ENCODE measurements at regions not wholly inside any gene's neighbourhood (a gene's known extent, or its start where the extent isn't known, plus 50 kb on each side); places are given as distances from the start of the nearest gene placed in this dataset.
"Not testable (repeated sequence)": the region's sequence is repeated elsewhere in the genome, so short reads cannot be mapped to it uniquely, and the experiment has no call there.

- Histone ChIP-seq H3K36me3 (ENCODE audit: control insufficient read depth in 3 of 3, insufficient read depth in 3 of 3, low read length in 3 of 3) (no peaks in the 10 kb centered on the region), H3K27ac (ENCODE audit: low read depth, low read length) (no peak overlapping the region), H3K4me1 (ENCODE audit: control insufficient read depth in 3 of 3, insufficient read depth in 3 of 3, low read length in 3 of 3) (no peaks in the 10 kb centered on the region), H3K9ac (ENCODE audit: low read depth in 1 of 3, low read length in 3 of 3) (no peak overlapping the region), H3K27me3 (ENCODE audit: control insufficient read depth in 3 of 3, insufficient read depth in 3 of 3, low read length in 3 of 3) (no peaks in the 10 kb centered on the region), H3K4me3 (ENCODE audit: low read length in 3 of 3) (no peak overlapping the region), H3K9me3 (ENCODE audit: control insufficient read depth in 3 of 3, low read length in 3 of 3) (no peaks in the 10 kb centered on the region)
Measured at GRCh38 chr5:104914536-104915070, 1352.0 kb upstream of the NUDT12 start.

- H3K27ac ChIP-seq (ENCODE audit: low read depth, low read length): no peak overlapping the region
- no peak overlapping the region for H3K9ac ChIP-seq (ENCODE audit: low read depth in 1 of 3, low read length in 3 of 3)
- no peaks in the 10 kb centered on the region for H3K4me1 ChIP-seq (ENCODE audit: control insufficient read depth in 3 of 3, insufficient read depth in 3 of 3, low read length in 3 of 3)
- H3K9me3 ChIP-seq (ENCODE audit: control insufficient read depth in 3 of 3, low read length in 3 of 3): no peaks in the 10 kb centered on the region
- H3K4me3 ChIP-seq (ENCODE audit: low read length in 3 of 3): no peak overlapping the region
- no peaks in the 10 kb centered on the region for H3K36me3 ChIP-seq (ENCODE audit: control insufficient read depth in 3 of 3, insufficient read depth in 3 of 3, low read length in 3 of 3)
- H3K27me3 ChIP-seq (ENCODE audit: control insufficient read depth in 3 of 3, insufficient read depth in 3 of 3, low read length in 3 of 3): no peaks in the 10 kb centered on the region
Measured at GRCh38 chr5:104913841-104914281, 1351.3 kb upstream of the NUDT12 start.

GRCh38 chr5:104909803-104910202, 1347.2 kb upstream of the NUDT12 start:
- Histone ChIP-seq H3K36me3 (ENCODE audit: control insufficient read depth in 3 of 3, insufficient read depth in 3 of 3, low read length in 3 of 3) (no peaks in the 10 kb centered on the region), H3K9ac (ENCODE audit: low read depth in 1 of 3, low read length in 3 of 3) (no peak overlapping the region), H3K4me3 (ENCODE audit: low read length in 3 of 3) (no peak overlapping the region), H3K27me3 (ENCODE audit: control insufficient read depth in 3 of 3, insufficient read depth in 3 of 3, low read length in 3 of 3) (no peaks in the 10 kb centered on the region), H3K9me3 (ENCODE audit: control insufficient read depth in 3 of 3, low read length in 3 of 3) (no peaks in the 10 kb centered on the region), H3K27ac (ENCODE audit: low read depth, low read length) (no peak overlapping the region), H3K4me1 (ENCODE audit: control insufficient read depth in 3 of 3, insufficient read depth in 3 of 3, low read length in 3 of 3) (no peaks in the 10 kb centered on the region)

GRCh38 chr5:104904561-104904960, 1342.0 kb upstream of the NUDT12 start:
- H3K9ac ChIP-seq (ENCODE audit: low read depth in 1 of 3, low read length in 3 of 3): no peak overlapping the region
- H3K36me3 ChIP-seq (ENCODE audit: control insufficient read depth in 3 of 3, insufficient read depth in 3 of 3, low read length in 3 of 3): no peaks in the 10 kb centered on the region
- no peak overlapping the region for H3K4me3 ChIP-seq (ENCODE audit: low read length in 3 of 3)
- H3K27ac ChIP-seq (ENCODE audit: low read depth, low read length): no peak overlapping the region
- H3K4me1 ChIP-seq (ENCODE audit: control insufficient read depth in 3 of 3, insufficient read depth in 3 of 3, low read length in 3 of 3): no peaks in the 10 kb centered on the region
- H3K27me3 ChIP-seq (ENCODE audit: control insufficient read depth in 3 of 3, insufficient read depth in 3 of 3, low read length in 3 of 3): no peaks in the 10 kb centered on the region
- no peaks in the 10 kb centered on the region for H3K9me3 ChIP-seq (ENCODE audit: control insufficient read depth in 3 of 3, low read length in 3 of 3)

- no peak overlapping the region for H3K27ac ChIP-seq (ENCODE audit: low read depth, low read length)
- no peaks in the 10 kb centered on the region for H3K27me3 ChIP-seq (ENCODE audit: control insufficient read depth in 3 of 3, insufficient read depth in 3 of 3, low read length in 3 of 3)
- no peaks in the 10 kb centered on the region for H3K4me1 ChIP-seq (ENCODE audit: control insufficient read depth in 3 of 3, insufficient read depth in 3 of 3, low read length in 3 of 3)
- H3K36me3 ChIP-seq (ENCODE audit: control insufficient read depth in 3 of 3, insufficient read depth in 3 of 3, low read length in 3 of 3): no peaks in the 10 kb centered on the region
- H3K9ac ChIP-seq (ENCODE audit: low read depth in 1 of 3, low read length in 3 of 3): no peak overlapping the region
- H3K4me3 ChIP-seq (ENCODE audit: low read length in 3 of 3): no peak overlapping the region
- H3K9me3 ChIP-seq (ENCODE audit: control insufficient read depth in 3 of 3, low read length in 3 of 3): no peaks in the 10 kb centered on the region
Measured at GRCh38 chr5:104903941-104904340, 1341.4 kb upstream of the NUDT12 start.

GRCh38 chr5:104891596-104891995, 1329.0 kb upstream of the NUDT12 start:
- Histone ChIP-seq H3K4me1 (ENCODE audit: control insufficient read depth in 3 of 3, insufficient read depth in 3 of 3, low read length in 3 of 3) (no peaks in the 10 kb centered on the region), H3K9ac (ENCODE audit: low read depth in 1 of 3, low read length in 3 of 3) (no peak overlapping the region), H3K27ac (ENCODE audit: low read depth, low read length) (no peak overlapping the region), H3K27me3 (ENCODE audit: control insufficient read depth in 3 of 3, insufficient read depth in 3 of 3, low read length in 3 of 3) (no peaks in the 10 kb centered on the region), H3K36me3 (ENCODE audit: control insufficient read depth in 3 of 3, insufficient read depth in 3 of 3, low read length in 3 of 3) (no peaks in the 10 kb centered on the region), H3K9me3 (ENCODE audit: control insufficient read depth in 3 of 3, low read length in 3 of 3) (no peaks in the 10 kb centered on the region), H3K4me3 (ENCODE audit: low read length in 3 of 3) (no peak overlapping the region)

GRCh38 chr5:104890767-104891166, 1328.2 kb upstream of the NUDT12 start:
- no peaks in the 10 kb centered on the region for H3K27me3 ChIP-seq (ENCODE audit: control insufficient read depth in 3 of 3, insufficient read depth in 3 of 3, low read length in 3 of 3)
- no peaks in the 10 kb centered on the region for H3K36me3 ChIP-seq (ENCODE audit: control insufficient read depth in 3 of 3, insufficient read depth in 3 of 3, low read length in 3 of 3)
- no peaks in the 10 kb centered on the region for H3K4me1 ChIP-seq (ENCODE audit: control insufficient read depth in 3 of 3, insufficient read depth in 3 of 3, low read length in 3 of 3)
- no peak overlapping the region for H3K9ac ChIP-seq (ENCODE audit: low read depth in 1 of 3, low read length in 3 of 3)
- H3K27ac ChIP-seq (ENCODE audit: low read depth, low read length): no peak overlapping the region
- no peak overlapping the region for H3K4me3 ChIP-seq (ENCODE audit: low read length in 3 of 3)
- peaks cover 0 to 2% (median 0%) of the 10 kb centered on the region in 3 donors for H3K9me3 ChIP-seq (ENCODE audit: control insufficient read depth in 3 of 3, low read length in 3 of 3)

- Histone ChIP-seq H3K27me3 (ENCODE audit: control insufficient read depth in 3 of 3, insufficient read depth in 3 of 3, low read length in 3 of 3) (no peaks in the 10 kb centered on the region), H3K36me3 (ENCODE audit: control insufficient read depth in 3 of 3, insufficient read depth in 3 of 3, low read length in 3 of 3) (no peaks in the 10 kb centered on the region), H3K27ac (ENCODE audit: low read depth, low read length) (no peak overlapping the region), H3K4me1 (ENCODE audit: control insufficient read depth in 3 of 3, insufficient read depth in 3 of 3, low read length in 3 of 3) (no peaks in the 10 kb centered on the region), H3K9me3 (ENCODE audit: control insufficient read depth in 3 of 3, low read length in 3 of 3) (no peaks in the 10 kb centered on the region), H3K4me3 (ENCODE audit: low read length in 3 of 3) (no peak overlapping the region), H3K9ac (ENCODE audit: low read depth in 1 of 3, low read length in 3 of 3) (no peak overlapping the region)
Measured at GRCh38 chr5:104859437-104859836, 1296.8 kb upstream of the NUDT12 start.

GRCh38 chr5:104852099-104852498, 1289.5 kb upstream of the NUDT12 start:
- not testable (repeated sequence) for H3K27ac ChIP-seq (ENCODE audit: low read depth, low read length); H3K4me1 ChIP-seq (ENCODE audit: control insufficient read depth in 3 of 3, insufficient read depth in 3 of 3, low read length in 3 of 3); H3K4me3 ChIP-seq (ENCODE audit: low read length in 3 of 3); H3K9ac ChIP-seq (ENCODE audit: low read depth in 1 of 3, low read length in 3 of 3); H3K36me3 ChIP-seq (ENCODE audit: control insufficient read depth in 3 of 3, insufficient read depth in 3 of 3, low read length in 3 of 3); H3K27me3 ChIP-seq (ENCODE audit: control insufficient read depth in 3 of 3, insufficient read depth in 3 of 3, low read length in 3 of 3); H3K9me3 ChIP-seq (ENCODE audit: control insufficient read depth in 3 of 3, low read length in 3 of 3)

GRCh38 chr5:104845541-104845940, 1283.0 kb upstream of the NUDT12 start:
- Histone ChIP-seq H3K27ac (ENCODE audit: low read depth, low read length) (no peak overlapping the region), H3K4me3 (ENCODE audit: low read length in 3 of 3) (no peak overlapping the region), H3K9ac (ENCODE audit: low read depth in 1 of 3, low read length in 3 of 3) (no peak overlapping the region), H3K4me1 (ENCODE audit: control insufficient read depth in 3 of 3, insufficient read depth in 3 of 3, low read length in 3 of 3) (no peaks in the 10 kb centered on the region), H3K9me3 (ENCODE audit: control insufficient read depth in 3 of 3, low read length in 3 of 3) (peaks cover 0 to 2% (median 0%) of the 10 kb centered on the region in 3 donors), H3K27me3 (ENCODE audit: control insufficient read depth in 3 of 3, insufficient read depth in 3 of 3, low read length in 3 of 3) (no peaks in the 10 kb centered on the region), H3K36me3 (ENCODE audit: control insufficient read depth in 3 of 3, insufficient read depth in 3 of 3, low read length in 3 of 3) (no peaks in the 10 kb centered on the region)

- Histone ChIP-seq H3K27me3 (ENCODE audit: control insufficient read depth in 3 of 3, insufficient read depth in 3 of 3, low read length in 3 of 3) (no peaks in the 10 kb centered on the region), H3K27ac (ENCODE audit: low read depth, low read length) (no peak overlapping the region), H3K4me3 (ENCODE audit: low read length in 3 of 3) (no peak overlapping the region), H3K4me1 (ENCODE audit: control insufficient read depth in 3 of 3, insufficient read depth in 3 of 3, low read length in 3 of 3) (no peaks in the 10 kb centered on the region), H3K9ac (ENCODE audit: low read depth in 1 of 3, low read length in 3 of 3) (no peak overlapping the region), H3K36me3 (ENCODE audit: control insufficient read depth in 3 of 3, insufficient read depth in 3 of 3, low read length in 3 of 3) (no peaks in the 10 kb centered on the region), H3K9me3 (ENCODE audit: control insufficient read depth in 3 of 3, low read length in 3 of 3) (peaks cover 0 to 2% (median 0%) of the 10 kb centered on the region in 3 donors)
Measured at GRCh38 chr5:104843822-104844221, 1281.2 kb upstream of the NUDT12 start.
